ENCODE measurements at regions not wholly inside any gene's neighbourhood (a gene's known extent, or its start where the extent isn't known, plus 50 kb on each side); places are given as distances from the start of the nearest gene placed in this dataset.

DNA sequence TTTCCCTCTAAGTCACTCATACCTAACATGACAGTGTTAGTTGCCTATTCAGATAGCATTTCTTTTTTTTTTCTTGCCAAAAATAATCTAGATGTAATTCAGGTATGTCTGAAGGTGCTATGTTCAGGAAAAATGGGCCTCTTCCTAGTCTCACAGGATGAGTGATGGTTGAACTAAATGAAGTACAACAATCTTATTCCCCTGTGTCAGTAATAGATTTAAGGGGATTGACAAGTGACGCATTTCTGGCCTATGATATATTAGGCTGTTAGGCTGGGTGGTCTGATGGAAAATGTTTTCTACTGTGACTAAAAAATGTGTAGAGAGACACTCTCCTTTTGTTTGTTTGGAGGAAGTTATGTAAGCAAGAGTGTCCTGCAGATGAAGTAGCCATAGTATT is 878.7 kb upstream of the SLITRK1 start:
- Histone ChIP-seq H3K9me3 (ENCODE audit: control insufficient read depth, insufficient read depth, low read length) (no peaks in the 10 kb centered on the region), H3K4me2 (ENCODE audit: low read length) (no peak overlapping the region), H3K27me3 (ENCODE audit: control insufficient read depth, low read length) (no peaks in the 10 kb centered on the region), H3K79me2 (ENCODE audit: control insufficient read depth, low read length) (no peaks in the 10 kb centered on the region), H3K4me3 (ENCODE audit: low read length) (no peak overlapping the region), H3K4me1 (ENCODE audit: control insufficient read depth, low read length) (no peaks in the 10 kb centered on the region), H3K27ac (ENCODE audit: low read depth, low read length) (no peak overlapping the region), H3F3A (ENCODE audit: control insufficient read depth, insufficient read depth) (no peaks in the 10 kb centered on the region), H3K9me2 (replicated peaks; ENCODE audit: control insufficient read depth, low read length) (no peaks in the 10 kb centered on the region), H4K20me1 (ENCODE audit: control insufficient read depth, insufficient read depth, low read depth, low read length) (no peaks in the 10 kb centered on the region), H3K36me3 (ENCODE audit: control insufficient read depth, low read length) (no peaks in the 10 kb centered on the region)
- TF ChIP-seq EZH2phosphoT487 (IDR thresholded peaks at IDR 0.05; ENCODE audit: borderline replicate concordance, low read length) = no peak
- no peak for TF ChIP-seq CTCF (IDR thresholded peaks at IDR 0.05; ENCODE audit: low read depth, low read length, poor library complexity, severe bottlenecking)

DNA sequence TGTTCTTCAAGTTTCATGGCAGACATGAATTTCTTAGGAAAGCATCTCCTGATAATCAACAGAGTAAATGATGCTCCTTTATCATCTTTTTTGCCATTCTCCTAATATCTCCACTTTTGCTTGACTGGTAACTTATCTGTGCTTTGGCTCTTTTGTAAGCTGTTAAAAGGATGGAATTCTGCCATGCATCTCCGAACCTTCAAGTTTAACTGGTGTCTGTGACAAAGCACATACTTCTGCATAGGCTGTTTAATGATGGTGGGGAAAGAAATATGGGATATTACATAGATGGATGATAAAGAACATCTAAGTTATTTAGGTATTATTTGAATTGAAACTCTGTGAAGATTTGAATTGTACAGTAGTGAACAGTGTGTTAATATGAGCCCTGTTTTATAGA is 866.9 kb upstream of the SLITRK1 start:
- H3K36me3 ChIP-seq (ENCODE audit: control insufficient read depth, low read length) = no peaks in the 10 kb centered on the region

DNA sequence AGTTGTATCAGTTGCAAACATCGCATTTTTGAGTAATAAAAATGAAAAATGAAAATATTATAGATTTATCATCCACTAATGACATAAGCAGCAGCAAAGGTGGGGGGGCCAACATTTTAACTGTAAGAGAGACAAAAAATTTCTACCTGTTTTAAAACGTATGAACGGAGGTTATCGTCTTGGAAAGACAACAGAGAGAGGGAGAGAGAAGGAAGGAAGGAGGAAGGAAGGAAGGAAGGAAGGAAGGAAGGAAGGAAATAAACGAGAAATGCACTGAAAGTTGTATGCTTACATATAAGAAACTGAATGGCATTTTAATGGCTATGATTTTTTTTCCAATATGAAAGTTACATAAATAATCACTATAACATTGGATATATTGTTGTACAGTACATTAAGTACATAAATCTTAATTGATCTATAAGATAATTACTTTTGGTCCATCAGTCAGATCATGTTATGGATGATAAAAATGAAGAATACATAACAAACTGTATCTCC is 862.8 kb upstream of the SLITRK1 start:
- Histone ChIP-seq H3K79me2 (ENCODE audit: control insufficient read depth, low read length) (no peaks in the 10 kb centered on the region), H3K4me3 (ENCODE audit: low read length) (no peak overlapping the region), H3K27me3 (ENCODE audit: control insufficient read depth, low read length) (no peaks in the 10 kb centered on the region), H3K9me2 (replicated peaks; ENCODE audit: control insufficient read depth, low read length) (0 out of 2 replicates have a peak, but pooled peaks cover 2% of the 10 kb centered on the region), H3K27ac (ENCODE audit: low read depth, low read length) (no peak overlapping the region), H3K4me1 (ENCODE audit: control insufficient read depth, low read length) (no peaks in the 10 kb centered on the region), H3K4me2 (ENCODE audit: low read length) (no peak overlapping the region), H3K9me3 (ENCODE audit: control insufficient read depth, insufficient read depth, low read length) (no peaks in the 10 kb centered on the region), H3F3A (ENCODE audit: control insufficient read depth, insufficient read depth) (no peaks in the 10 kb centered on the region), H4K20me1 (ENCODE audit: control insufficient read depth, insufficient read depth, low read depth, low read length) (no peaks in the 10 kb centered on the region), H3K36me3 (ENCODE audit: control insufficient read depth, low read length) (no peaks in the 10 kb centered on the region)
- TF ChIP-seq CTCF (IDR thresholded peaks at IDR 0.05; ENCODE audit: low read depth, low read length, poor library complexity, severe bottlenecking) (no peak), EZH2phosphoT487 (IDR thresholded peaks at IDR 0.05; ENCODE audit: borderline replicate concordance, low read length) (no peak)

More for the DNA sequence above, 866.9 kb upstream of the SLITRK1 start:
- no peaks in the 10 kb centered on the region for H3F3A ChIP-seq (ENCODE audit: control insufficient read depth, insufficient read depth)
- no peak overlapping the region for H3K27ac ChIP-seq (ENCODE audit: low read depth, low read length)
- H3K79me2 ChIP-seq (ENCODE audit: control insufficient read depth, low read length) = no peaks in the 10 kb centered on the region
- no peak overlapping the region for H3K4me3 ChIP-seq (ENCODE audit: low read length)
- TF ChIP-seq EZH2phosphoT487 (IDR thresholded peaks at IDR 0.05; ENCODE audit: borderline replicate concordance, low read length) = no peak
- TF ChIP-seq CTCF (IDR thresholded peaks at IDR 0.05; ENCODE audit: low read depth, low read length, poor library complexity, severe bottlenecking) = no peak
- H3K9me3 ChIP-seq (ENCODE audit: control insufficient read depth, insufficient read depth, low read length) = no peaks in the 10 kb centered on the region
- H3K4me1 ChIP-seq (ENCODE audit: control insufficient read depth, low read length) = no peaks in the 10 kb centered on the region
- no peaks in the 10 kb centered on the region for H3K27me3 ChIP-seq (ENCODE audit: control insufficient read depth, low read length)
- no peaks in the 10 kb centered on the region for H4K20me1 ChIP-seq (ENCODE audit: control insufficient read depth, insufficient read depth, low read depth, low read length)
- H3K9me2 ChIP-seq (replicated peaks; ENCODE audit: control insufficient read depth, low read length) = 0 out of 2 replicates have a peak, but pooled peaks cover 2% of the 10 kb centered on the region
- H3K4me2 ChIP-seq (ENCODE audit: low read length) = no peak overlapping the region

All from DOHH2 (cell line).